ENCODE measurements at regions not wholly inside any gene's neighbourhood (a gene's known extent, or its start where the extent isn't known, plus 50 kb on each side); places are given as distances from the start of the nearest gene placed in this dataset.

DNA sequence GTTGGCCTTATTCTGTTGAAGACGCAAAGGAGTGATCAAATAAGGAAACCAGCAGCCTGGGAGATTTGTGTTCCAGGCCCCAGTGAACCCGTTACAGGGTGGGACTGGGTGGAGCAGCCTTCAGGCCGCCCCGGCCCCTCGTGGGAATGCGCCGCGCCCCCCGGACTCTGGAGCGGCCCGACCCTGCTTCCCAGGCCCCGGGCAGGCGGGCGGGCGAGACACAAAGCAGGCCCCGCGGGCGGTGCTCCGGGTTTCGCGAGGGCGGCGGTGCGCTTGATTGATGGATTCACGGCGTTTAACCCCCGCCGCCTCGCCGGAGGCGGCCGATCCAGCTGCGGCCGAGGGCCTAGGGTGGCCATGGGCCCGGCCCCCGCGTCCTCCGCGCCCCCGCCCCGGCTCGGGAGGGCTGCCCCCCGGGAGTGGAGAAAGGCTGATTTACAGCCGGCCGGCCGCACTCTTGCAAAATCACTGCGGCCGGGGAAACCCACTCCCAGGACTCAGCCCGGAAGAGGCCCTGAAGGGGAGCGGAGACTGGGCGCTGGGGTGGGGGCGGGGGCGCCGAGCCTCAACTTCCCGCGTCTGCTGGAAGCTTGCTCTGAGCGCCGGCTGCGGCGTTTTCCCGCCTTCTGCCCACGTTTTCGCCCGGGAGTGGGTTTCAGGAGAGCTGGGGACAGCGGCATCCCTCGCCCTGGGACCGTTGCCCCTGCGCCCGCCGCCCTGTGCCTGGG lies 299.6 kb upstream of the NFE2L3 start:
- no peaks in the 10 kb centered on the region for H3K9me3 ChIP-seq (replicated peaks; ENCODE audit: control insufficient read depth, insufficient read depth, low read length)
- no peak overlapping the region for H3K27ac ChIP-seq (ENCODE audit: insufficient read depth, low read depth, low read length)
- H3K4me2 ChIP-seq (ENCODE audit: insufficient read depth, low read length), result peak overlapping the region; percentile 21
- no peak for FAIRE-seq
- no peaks in the 10 kb centered on the region for H4K20me1 ChIP-seq (replicated peaks; ENCODE audit: control insufficient read depth, extremely low read depth, insufficient read depth, low read length)
- peak overlapping the region in 1 of 3 experiments; percentile 5 for H3K4me3 ChIP-seq (replicated peaks in 1 of 3; ENCODE audit: insufficient read depth in 1 of 3, low read depth in 1 of 3, low read length in 3 of 3)
- ChIA-PET POLR2A (no interaction called here), CTCF (interaction anchor here (0.8 to 2.5 kb wide), 20 partner anchors 10 to 1309 kb away, joined by 3 to 27 read pairs (median 4); no protein-coding TSS in a partner anchor)
- H3K4me1 ChIP-seq (ENCODE audit: control insufficient read depth, extremely low read depth, insufficient read depth, low read length), result peaks cover 25% of the 10 kb centered on the region
- intact Hi-C loops (cut with micrococcal nuclease), result loop anchor here (5.0 kb wide), 1 partner anchor 130 kb away; no protein-coding TSS in a partner anchor
- H3K36me3 ChIP-seq (ENCODE audit: control insufficient read depth in 2 of 2, extremely low read depth in 1 of 2, insufficient read depth in 2 of 2, low read length in 2 of 2), result no peaks in the 10 kb centered on the region
- TF ChIP-seq, protein P1, sequence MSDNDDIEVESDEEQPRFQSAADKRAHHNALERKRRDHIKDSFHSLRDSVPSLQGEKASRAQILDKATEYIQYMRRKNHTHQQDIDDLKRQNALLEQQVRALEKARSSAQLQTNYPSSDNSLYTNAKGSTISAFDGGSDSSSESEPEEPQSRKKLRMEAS (IDR thresholded peaks at IDR 0.05; ENCODE audit: insufficient read depth, insufficient read length), result no peak
- TF ChIP-seq EZH2 (IDR thresholded peaks at IDR 0.05; ENCODE audit: borderline replicate concordance, low read depth, low read length, severe bottlenecking), result peak; percentile 82
- no peaks in the 10 kb centered on the region for H3K79me2 ChIP-seq (ENCODE audit: control insufficient read depth, insufficient read depth, low read length)
- peak overlapping the region; percentile 81 for H2AFZ ChIP-seq (ENCODE audit: low read depth, low read length)
- BruUV-seq (replicated peaks), result no TSS peak
- peak overlapping the region; percentile 11 for H3K9ac ChIP-seq (replicated peaks; ENCODE audit: extremely low read depth, insufficient read depth, low read length)
- dilution Hi-C loops (cut with MboI; ENCODE audit: extremely low pct_ligation_motif_present, low sequenced_read_pairs), result no loop called here
- peaks cover 9 to 11% of the 10 kb centered on the region in 2 experiments for H3K27me3 ChIP-seq (ENCODE audit: control insufficient read depth in 2 of 2, insufficient read depth in 2 of 2, low read length in 2 of 2)
- DNase-seq (ENCODE audit: low read depth, low spot score), result no peak
- H3K9me1 ChIP-seq (replicated peaks; ENCODE audit: control insufficient read depth, extremely low read depth, insufficient read depth, low read length), result no peaks in the 10 kb centered on the region

DNA sequence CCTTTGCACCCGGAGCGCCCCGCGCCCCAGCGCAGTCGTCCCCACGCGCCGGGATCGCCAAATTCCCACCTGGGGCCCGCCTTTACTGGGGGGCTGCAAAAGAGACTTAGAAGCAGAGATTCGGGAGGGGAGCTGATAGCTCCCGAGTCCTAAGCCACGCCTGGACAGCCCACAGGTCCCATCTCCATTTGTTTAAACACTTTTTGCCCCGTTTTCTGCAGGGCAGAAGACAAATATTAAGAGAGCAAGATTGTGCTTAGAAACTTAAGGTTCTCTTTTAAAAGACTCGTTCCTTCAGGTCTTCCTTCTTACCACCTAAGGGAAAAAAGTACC lies 299.1 kb upstream of the NFE2L3 start:
- POLR2A ChIA-PET, result no interaction called here
- FAIRE-seq, result no peak

More for the DNA sequence above, 299.1 kb upstream of the NFE2L3 start:
- dilution Hi-C loops (cut with MboI; ENCODE audit: extremely low pct_ligation_motif_present, low sequenced_read_pairs) (no loop called here), intact Hi-C loops (cut with micrococcal nuclease) (loop anchor here (5.0 kb wide), 1 partner anchor 131 kb away; no protein-coding TSS in a partner anchor)
- Histone ChIP-seq H3K4me3 (replicated peaks in 1 of 3; ENCODE audit: insufficient read depth in 1 of 3, low read depth in 1 of 3, low read length in 3 of 3) (no peak overlapping the region), H3K4me2 (ENCODE audit: insufficient read depth, low read length) (no peak overlapping the region), H4K20me1 (replicated peaks; ENCODE audit: control insufficient read depth, extremely low read depth, insufficient read depth, low read length) (no peaks in the 10 kb centered on the region), H3K27ac (ENCODE audit: insufficient read depth, low read depth, low read length) (no peak overlapping the region), H3K9me1 (replicated peaks; ENCODE audit: control insufficient read depth, extremely low read depth, insufficient read depth, low read length) (no peaks in the 10 kb centered on the region), H3K36me3 (ENCODE audit: control insufficient read depth in 2 of 2, extremely low read depth in 1 of 2, insufficient read depth in 2 of 2, low read length in 2 of 2) (no peaks in the 10 kb centered on the region), H3K27me3 (ENCODE audit: control insufficient read depth in 2 of 2, insufficient read depth in 2 of 2, low read length in 2 of 2) (peaks cover 9 to 12% of the 10 kb centered on the region in 2 experiments), H2AFZ (ENCODE audit: low read depth, low read length) (no peak overlapping the region), H3K79me2 (ENCODE audit: control insufficient read depth, insufficient read depth, low read length) (no peaks in the 10 kb centered on the region), H3K4me1 (ENCODE audit: control insufficient read depth, extremely low read depth, insufficient read depth, low read length) (peaks cover 25% of the 10 kb centered on the region), H3K9ac (replicated peaks; ENCODE audit: extremely low read depth, insufficient read depth, low read length) (no peak overlapping the region), H3K9me3 (replicated peaks; ENCODE audit: control insufficient read depth, insufficient read depth, low read length) (no peaks in the 10 kb centered on the region)
- no peak for TF ChIP-seq EZH2 (IDR thresholded peaks at IDR 0.05; ENCODE audit: borderline replicate concordance, low read depth, low read length, severe bottlenecking)
- TF ChIP-seq JUN (IDR thresholded peaks at IDR 0.05; ENCODE audit: borderline replicate concordance, insufficient read depth, insufficient read length, low read depth), result no peak
- TF ChIP-seq, protein P2, sequence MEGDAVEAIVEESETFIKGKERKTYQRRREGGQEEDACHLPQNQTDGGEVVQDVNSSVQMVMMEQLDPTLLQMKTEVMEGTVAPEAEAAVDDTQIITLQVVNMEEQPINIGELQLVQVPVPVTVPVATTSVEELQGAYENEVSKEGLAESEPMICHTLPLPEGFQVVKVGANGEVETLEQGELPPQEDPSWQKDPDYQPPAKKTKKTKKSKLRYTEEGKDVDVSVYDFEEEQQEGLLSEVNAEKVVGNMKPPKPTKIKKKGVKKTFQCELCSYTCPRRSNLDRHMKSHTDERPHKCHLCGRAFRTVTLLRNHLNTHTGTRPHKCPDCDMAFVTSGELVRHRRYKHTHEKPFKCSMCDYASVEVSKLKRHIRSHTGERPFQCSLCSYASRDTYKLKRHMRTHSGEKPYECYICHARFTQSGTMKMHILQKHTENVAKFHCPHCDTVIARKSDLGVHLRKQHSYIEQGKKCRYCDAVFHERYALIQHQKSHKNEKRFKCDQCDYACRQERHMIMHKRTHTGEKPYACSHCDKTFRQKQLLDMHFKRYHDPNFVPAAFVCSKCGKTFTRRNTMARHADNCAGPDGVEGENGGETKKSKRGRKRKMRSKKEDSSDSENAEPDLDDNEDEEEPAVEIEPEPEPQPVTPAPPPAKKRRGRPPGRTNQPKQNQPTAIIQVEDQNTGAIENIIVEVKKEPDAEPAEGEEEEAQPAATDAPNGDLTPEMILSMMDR (IDR thresholded peaks at IDR 0.05; ENCODE audit: extremely low read depth in 1 of 2, insufficient read depth in 1 of 2, low read depth in 1 of 2, low read length in 2 of 2), result no peak
- no peak for TF ChIP-seq POLR2AphosphoS5 (IDR thresholded peaks at IDR 0.05; ENCODE audit: insufficient read depth, low read depth, low read length)
- no peak for TF ChIP-seq GATA2 (IDR thresholded peaks at IDR 0.05; ENCODE audit: insufficient read depth, insufficient read length, low read depth, low read length)
- TF ChIP-seq, protein P1 (IDR thresholded peaks at IDR 0.05; ENCODE audit: insufficient read depth, insufficient read length), result no peak
- TF ChIP-seq MYC (IDR thresholded peaks at IDR 0.05; ENCODE audit: low read depth, low read length), result no peak
- TF ChIP-seq POLR2A (IDR thresholded peaks at IDR 0.05; ENCODE audit: low read depth, low read length), result no peak
- no peak for TF ChIP-seq FOS (IDR thresholded peaks at IDR 0.05; ENCODE audit: borderline replicate concordance, insufficient read depth, low read length)
- no peak for DNase-seq (ENCODE audit: low read depth, low spot score)
- CTCF ChIA-PET, result interaction anchor here (1.0 to 2.5 kb wide), 4 partner anchors 17 to 593 kb away, joined by 3 to 17 read pairs (median 10); no protein-coding TSS in a partner anchor
- BruUV-seq (replicated peaks), result no TSS peak
